ENCODE measurements at regions not wholly inside any gene's neighbourhood (a gene's known extent, or its start where the extent isn't known, plus 50 kb on each side); places are given as distances from the start of the nearest gene placed in this dataset.
"Not testable (repeated sequence)": the region's sequence is repeated elsewhere in the genome, so short reads cannot be mapped to it uniquely, and the experiment has no call there.

- Histone ChIP-seq H3K4me3 (ENCODE audit: low read depth, low read length) (0 out of 2 replicates have a peak overlapping the region, but pooled peaks have one; percentile 1), H3K4me1 (ENCODE audit: control insufficient read depth, insufficient read depth, low read length, unreplicated experiment) (peaks cover 15% of the 10 kb centered on the region), H3K36me3 (ENCODE audit: insufficient read depth, low read length) (no peaks in the 10 kb centered on the region), H3K79me2 (ENCODE audit: control insufficient read depth, insufficient read depth, low read length, unreplicated experiment) (no peaks in the 10 kb centered on the region), H3K27me3 (ENCODE audit: insufficient read depth, low read length) (no peaks in the 10 kb centered on the region), H3K27ac (ENCODE audit: low read depth, low read length) (peak overlapping the region; percentile 75), H2AFZ (ENCODE audit: low read length, unreplicated experiment) (peak overlapping the region; percentile 54)
Observed at GRCh38 chr17:27207073-27207513, 86.8 kb upstream of the WSB1 start.

- not testable (repeated sequence) for H2AFZ ChIP-seq (ENCODE audit: low read length, unreplicated experiment); H3K4me3 ChIP-seq (ENCODE audit: low read depth, low read length); H3K79me2 ChIP-seq (ENCODE audit: control insufficient read depth, insufficient read depth, low read length, unreplicated experiment); H3K27me3 ChIP-seq (ENCODE audit: insufficient read depth, low read length); H3K36me3 ChIP-seq (ENCODE audit: insufficient read depth, low read length); H3K27ac ChIP-seq (ENCODE audit: low read depth, low read length)
- H3K4me1 ChIP-seq (ENCODE audit: control insufficient read depth, insufficient read depth, low read length, unreplicated experiment): peaks cover 15% of the 10 kb centered on the region
Observed at GRCh38 chr17:27208370-27208769, 85.5 kb upstream of the WSB1 start.

GRCh38 chr17:27209316-27209715, 84.6 kb upstream of the WSB1 start:
- Histone ChIP-seq H3K27ac (ENCODE audit: low read depth, low read length) (no peak overlapping the region), H3K27me3 (ENCODE audit: insufficient read depth, low read length) (no peaks in the 10 kb centered on the region), H3K79me2 (ENCODE audit: control insufficient read depth, insufficient read depth, low read length, unreplicated experiment) (no peaks in the 10 kb centered on the region), H3K4me3 (ENCODE audit: low read depth, low read length) (no peak overlapping the region), H3K36me3 (ENCODE audit: insufficient read depth, low read length) (no peaks in the 10 kb centered on the region), H3K4me1 (ENCODE audit: control insufficient read depth, insufficient read depth, low read length, unreplicated experiment) (peaks cover 15% of the 10 kb centered on the region), H2AFZ (ENCODE audit: low read length, unreplicated experiment) (no peak overlapping the region)

GRCh38 chr17:27210809-27211208, 83.1 kb upstream of the WSB1 start:
- not testable (repeated sequence) for H2AFZ ChIP-seq (ENCODE audit: low read length, unreplicated experiment); H3K4me3 ChIP-seq (ENCODE audit: low read depth, low read length); H3K27ac ChIP-seq (ENCODE audit: low read depth, low read length); H3K79me2 ChIP-seq (ENCODE audit: control insufficient read depth, insufficient read depth, low read length, unreplicated experiment); H3K36me3 ChIP-seq (ENCODE audit: insufficient read depth, low read length); H3K27me3 ChIP-seq (ENCODE audit: insufficient read depth, low read length)
- peaks cover 15% of the 10 kb centered on the region for H3K4me1 ChIP-seq (ENCODE audit: control insufficient read depth, insufficient read depth, low read length, unreplicated experiment)

- no peak overlapping the region for H2AFZ ChIP-seq (ENCODE audit: low read length, unreplicated experiment)
- no peaks in the 10 kb centered on the region for H3K4me1 ChIP-seq (ENCODE audit: control insufficient read depth, insufficient read depth, low read length, unreplicated experiment)
- no peak overlapping the region for H3K4me3 ChIP-seq (ENCODE audit: low read depth, low read length)
- H3K36me3 ChIP-seq (ENCODE audit: insufficient read depth, low read length): no peaks in the 10 kb centered on the region
- no peak overlapping the region for H3K27ac ChIP-seq (ENCODE audit: low read depth, low read length)
- no peaks in the 10 kb centered on the region for H3K79me2 ChIP-seq (ENCODE audit: control insufficient read depth, insufficient read depth, low read length, unreplicated experiment)
- no peaks in the 10 kb centered on the region for H3K27me3 ChIP-seq (ENCODE audit: insufficient read depth, low read length)
Observed at GRCh38 chr17:27216836-27217235, 77.1 kb upstream of the WSB1 start.

GRCh38 chr17:27217631-27218030, 76.3 kb upstream of the WSB1 start:
- Histone ChIP-seq H2AFZ (ENCODE audit: low read length, unreplicated experiment) (no peak overlapping the region), H3K36me3 (ENCODE audit: insufficient read depth, low read length) (no peaks in the 10 kb centered on the region), H3K27ac (ENCODE audit: low read depth, low read length) (no peak overlapping the region), H3K27me3 (ENCODE audit: insufficient read depth, low read length) (no peaks in the 10 kb centered on the region), H3K4me1 (ENCODE audit: control insufficient read depth, insufficient read depth, low read length, unreplicated experiment) (no peaks in the 10 kb centered on the region), H3K79me2 (ENCODE audit: control insufficient read depth, insufficient read depth, low read length, unreplicated experiment) (no peaks in the 10 kb centered on the region), H3K4me3 (ENCODE audit: low read depth, low read length) (no peak overlapping the region)

GRCh38 chr17:27218041-27218440, 75.9 kb upstream of the WSB1 start:
- Histone ChIP-seq H3K36me3 (ENCODE audit: insufficient read depth, low read length) (no peaks in the 10 kb centered on the region), H3K4me3 (ENCODE audit: low read depth, low read length) (no peak overlapping the region), H2AFZ (ENCODE audit: low read length, unreplicated experiment) (no peak overlapping the region), H3K27ac (ENCODE audit: low read depth, low read length) (no peak overlapping the region), H3K4me1 (ENCODE audit: control insufficient read depth, insufficient read depth, low read length, unreplicated experiment) (no peaks in the 10 kb centered on the region), H3K27me3 (ENCODE audit: insufficient read depth, low read length) (no peaks in the 10 kb centered on the region), H3K79me2 (ENCODE audit: control insufficient read depth, insufficient read depth, low read length, unreplicated experiment) (no peaks in the 10 kb centered on the region)

GRCh38 chr17:27218719-27219488, 75.0 kb upstream of the WSB1 start:
- Histone ChIP-seq H3K79me2 (ENCODE audit: control insufficient read depth, insufficient read depth, low read length, unreplicated experiment) (no peaks in the 10 kb centered on the region), H3K4me1 (ENCODE audit: control insufficient read depth, insufficient read depth, low read length, unreplicated experiment) (no peaks in the 10 kb centered on the region), H3K36me3 (ENCODE audit: insufficient read depth, low read length) (no peaks in the 10 kb centered on the region), H2AFZ (ENCODE audit: low read length, unreplicated experiment) (no peak overlapping the region), H3K4me3 (ENCODE audit: low read depth, low read length) (no peak overlapping the region), H3K27ac (ENCODE audit: low read depth, low read length) (no peak overlapping the region), H3K27me3 (ENCODE audit: insufficient read depth, low read length) (no peaks in the 10 kb centered on the region)

- no peaks in the 10 kb centered on the region for H3K27me3 ChIP-seq (ENCODE audit: insufficient read depth, low read length)
- no peaks in the 10 kb centered on the region for H3K36me3 ChIP-seq (ENCODE audit: insufficient read depth, low read length)
- no peaks in the 10 kb centered on the region for H3K79me2 ChIP-seq (ENCODE audit: control insufficient read depth, insufficient read depth, low read length, unreplicated experiment)
- H2AFZ ChIP-seq (ENCODE audit: low read length, unreplicated experiment): no peak overlapping the region
- peaks cover 10% of the 10 kb centered on the region for H3K4me1 ChIP-seq (ENCODE audit: control insufficient read depth, insufficient read depth, low read length, unreplicated experiment)
- no peak overlapping the region for H3K27ac ChIP-seq (ENCODE audit: low read depth, low read length)
- no peak overlapping the region for H3K4me3 ChIP-seq (ENCODE audit: low read depth, low read length)
Observed at GRCh38 chr17:27222515-27222914, 71.4 kb upstream of the WSB1 start.

- Histone ChIP-seq H3K27ac (ENCODE audit: low read depth, low read length) (no peak overlapping the region), H3K36me3 (ENCODE audit: insufficient read depth, low read length) (no peaks in the 10 kb centered on the region), H3K4me3 (ENCODE audit: low read depth, low read length) (no peak overlapping the region), H3K27me3 (ENCODE audit: insufficient read depth, low read length) (no peaks in the 10 kb centered on the region), H3K4me1 (ENCODE audit: control insufficient read depth, insufficient read depth, low read length, unreplicated experiment) (peaks cover 10% of the 10 kb centered on the region), H3K79me2 (ENCODE audit: control insufficient read depth, insufficient read depth, low read length, unreplicated experiment) (no peaks in the 10 kb centered on the region), H2AFZ (ENCODE audit: low read length, unreplicated experiment) (no peak overlapping the region)
Observed at GRCh38 chr17:27224526-27225315, 69.2 kb upstream of the WSB1 start.

Measured in ACC112 (cell line).